Breast epithelium (tissue), 4 donors: ENCODE measurements at regions not wholly inside any gene's neighbourhood (a gene's known extent, or its start where the extent isn't known, plus 50 kb on each side); places are given as distances from the start of the nearest gene placed in this dataset.

Experiments
- DNase-seq, 2 donors: peaks; one replicate each; pipeline ENCODE4 v3.0.0-alpha.2; 2019; ENCODE audit warnings: low spot score in 2 of 2
- H3K27ac ChIP-seq, 2 donors: fragments of 200-600 bp; sonication (generic) in 1 of 2; one replicate each; pipeline ENCODE4 v1.5.1; 2016 to 2019; ENCODE audit warnings: mild to moderate bottlenecking in 1 of 2
- H3K27me3 ChIP-seq, 2 donors: fragments of 200-600 bp; sonication (generic) in 1 of 2; one replicate each; pipeline versions ENCODE4 v1.5.1 to v1.6.0; 2017 to 2019; ENCODE audit warnings: control low read depth in 1 of 2, mild to moderate bottlenecking in 1 of 2
- H3K36me3 ChIP-seq: fragments of 200-600 bp; one replicate; pipeline ENCODE4 v1.5.1; 2019
- H3K4me1 ChIP-seq, 2 donors: fragments of 200-600 bp; sonication (generic); one replicate each; pipeline ENCODE4 v1.5.1; 2016 to 2019; ENCODE audit warnings: control low read depth in 1 of 2
- H3K4me3 ChIP-seq, 3 donors: fragments of 200-600 bp; sonication (generic); 1 replicate in 2 of 3; 2 replicates in 1 of 3; pipeline ENCODE4 v1.5.1; 2016 to 2019; ENCODE audit warnings: mild to moderate bottlenecking in 3 of 3, moderate library complexity in 2 of 3
- H3K9me3 ChIP-seq, 2 donors: fragments of 200-600 bp; sonication (generic) in 1 of 2; one replicate each; pipeline ENCODE4 v1.5.1; 2016 to 2019; ENCODE audit warnings: control low read depth in 1 of 2
- CTCF ChIP-seq, 3 donors: fragments of 450-650 bp; IDR thresholded peaks; one replicate each; pipeline ENCODE4 v1.5.1; 2016 to 2017; ENCODE audit warnings: antibody characterized with exemption in 3 of 3, mild to moderate bottlenecking in 3 of 3, moderate library complexity in 3 of 3
- POLR2A ChIP-seq: fragments of 450-650 bp; IDR thresholded peaks from one replicate; pipeline ENCODE4 v1.6.1; 2016; ENCODE audit warnings: antibody characterized with exemption, mild to moderate bottlenecking, moderate library complexity
- POLR2AphosphoS5 ChIP-seq, 3 donors: sonication (generic); formaldehyde crosslinking; IDR thresholded peaks; one replicate each; pipeline ENCODE4 v1.6.1; 2017; ENCODE audit warnings: antibody characterized with exemption in 3 of 3
- intact Hi-C: fragments of 100-400 bp; cut with DNase I; formaldehyde crosslinking; loops from one replicate; pipeline ENCODE4 v1.15.1; 2023; ENCODE audit warnings: low total_unique reads

- no peak for TF ChIP-seq POLR2A
- no peak for TF ChIP-seq CTCF (IDR thresholded peaks at IDR 0.05)
- Histone ChIP-seq H3K27ac (no peak overlapping the region), H3K36me3 (no peaks in the 10 kb centered on the region), H3K27me3 (no peaks in the 10 kb centered on the region), H3K4me3 (no peak overlapping the region), H3K9me3 (no peaks in the 10 kb centered on the region), H3K4me1 (no peaks in the 10 kb centered on the region)
- intact Hi-C loops = no loop called here
- DNase-seq = no peak
Observed at GRCh38 chr14:58826845-58827686, 189.3 kb downstream of the DACT1 start.

DNA sequence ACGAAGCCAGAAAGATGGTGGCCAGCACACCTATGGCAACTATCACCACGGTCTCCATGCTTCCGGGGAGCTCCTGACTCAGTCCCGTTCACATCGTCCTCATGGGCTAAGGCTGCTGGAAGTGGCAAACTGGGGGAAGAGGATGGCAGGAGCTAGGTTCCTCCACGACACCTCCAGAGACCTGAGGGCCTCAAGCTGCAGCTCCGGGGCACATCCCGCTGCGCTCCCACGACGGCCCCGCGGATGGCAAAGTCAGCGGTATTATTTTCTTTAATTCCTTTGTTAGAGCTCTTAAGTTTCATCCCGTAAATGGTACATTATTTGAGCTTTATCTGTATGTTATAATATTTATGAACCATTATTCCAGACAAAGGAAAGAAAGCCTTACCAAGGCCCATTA is 190.5 kb downstream of the DACT1 start:
- Histone ChIP-seq H3K27ac (no peak overlapping the region), H3K27me3 (no peaks in the 10 kb centered on the region), H3K9me3 (no peaks in the 10 kb centered on the region), H3K36me3 (no peaks in the 10 kb centered on the region), H3K4me3 (no peak overlapping the region), H3K4me1 (no peaks in the 10 kb centered on the region)
- no peak for DNase-seq
- TF ChIP-seq CTCF (IDR thresholded peaks at IDR 0.05) (no peak), POLR2AphosphoS5 (IDR thresholded peaks at IDR 0.05) (no peak), POLR2A (no peak)
- intact Hi-C loops = no loop called here

DNA sequence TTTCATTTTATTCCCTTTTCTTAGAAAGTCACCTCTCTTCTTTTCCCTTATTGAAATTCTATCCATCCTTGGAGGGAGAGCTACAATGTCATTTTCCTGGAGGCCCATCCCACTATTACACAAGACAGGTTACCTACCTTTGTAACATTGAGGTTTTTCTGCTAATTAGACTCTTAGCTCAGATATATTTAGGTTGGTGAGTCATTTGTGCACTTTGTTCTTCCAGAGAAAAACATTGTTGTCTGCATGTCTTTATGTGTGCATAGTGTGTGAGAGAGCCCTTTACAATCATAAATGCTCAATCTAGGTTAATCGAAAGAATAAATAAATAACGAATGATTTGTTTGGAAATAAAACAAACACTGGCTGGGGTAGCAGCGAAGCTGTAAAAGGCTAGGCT is 191.8 kb downstream of the DACT1 start:
- no peak overlapping the region for H3K27ac ChIP-seq
- no peak for DNase-seq
- H3K4me3 ChIP-seq = no peak overlapping the region
- TF ChIP-seq CTCF (IDR thresholded peaks at IDR 0.05) (no peak), POLR2A (no peak), POLR2AphosphoS5 (IDR thresholded peaks at IDR 0.05) (no peak)
- no peaks in the 10 kb centered on the region for H3K27me3 ChIP-seq
- H3K4me1 ChIP-seq = no peaks in the 10 kb centered on the region
- intact Hi-C loops = no loop called here
- H3K36me3 ChIP-seq = no peaks in the 10 kb centered on the region
- no peaks in the 10 kb centered on the region for H3K9me3 ChIP-seq

GRCh38 chr14:58830121-58830520 is 192.4 kb downstream of the DACT1 start:
- Histone ChIP-seq H3K4me1 (no peaks in the 10 kb centered on the region), H3K36me3 (no peaks in the 10 kb centered on the region), H3K4me3 (no peak overlapping the region), H3K9me3 (no peaks in the 10 kb centered on the region), H3K27ac (no peak overlapping the region), H3K27me3 (no peaks in the 10 kb centered on the region)
- DNase-seq = no peak
- intact Hi-C loops = no loop called here
- TF ChIP-seq CTCF (IDR thresholded peaks at IDR 0.05) = no peak
- TF ChIP-seq POLR2A = no peak
- TF ChIP-seq POLR2AphosphoS5 (IDR thresholded peaks at IDR 0.05) = no peak

- TF ChIP-seq POLR2AphosphoS5 (IDR thresholded peaks at IDR 0.05) (no peak), POLR2A (no peak), CTCF (IDR thresholded peaks at IDR 0.05) (no peak)
- intact Hi-C loops = no loop called here
- Histone ChIP-seq H3K9me3 (no peaks in the 10 kb centered on the region), H3K36me3 (no peaks in the 10 kb centered on the region), H3K4me1 (no peaks in the 10 kb centered on the region), H3K27ac (no peak overlapping the region), H3K4me3 (no peak overlapping the region), H3K27me3 (no peaks in the 10 kb centered on the region)
- DNase-seq = peak in 1 of 2 donors; percentile 57
Observed at GRCh38 chr14:58832095-58832521, 194.3 kb downstream of the DACT1 start.
